Subcutaneous abdominal adipose tissue (tissue), 5 donors: ENCODE measurements at regions not wholly inside any gene's neighbourhood (a gene's known extent, or its start where the extent isn't known, plus 50 kb on each side); places are given as distances from the start of the nearest gene placed in this dataset.
"Not testable (repeated sequence)": the region's sequence is repeated elsewhere in the genome, so short reads cannot be mapped to it uniquely, and the experiment has no call there.

ENCODE experiments used
- H3K27ac ChIP-seq: one replicate; pipeline ENCODE4 v1.7.0; 2013; ENCODE audit warnings: low read depth, mild to moderate bottlenecking, inconsistent platforms, low read length, moderate library complexity
- H3K27me3 ChIP-seq, 5 donors: one replicate each; pipeline ENCODE4 v1.7.0; 2013; ENCODE audit warnings: low read length in 5 of 5, inconsistent platforms in 1 of 5; ENCODE audit not compliant: control insufficient read depth in 5 of 5, insufficient read depth in 4 of 5
- H3K36me3 ChIP-seq, 5 donors: one replicate each; pipeline ENCODE4 v1.7.0; 2013; ENCODE audit warnings: low read length in 5 of 5; ENCODE audit not compliant: control insufficient read depth in 5 of 5, insufficient read depth in 5 of 5
- H3K4me1 ChIP-seq, 5 donors: one replicate each; pipeline ENCODE4 v1.7.0; 2013; ENCODE audit warnings: low read length in 5 of 5, mild to moderate bottlenecking in 3 of 5, moderate library complexity in 1 of 5; ENCODE audit not compliant: control insufficient read depth in 5 of 5, insufficient read depth in 5 of 5
- H3K4me3 ChIP-seq, 5 donors: one replicate each; pipeline ENCODE4 v1.7.0; 2013; ENCODE audit warnings: low read length in 5 of 5, low read depth in 1 of 5
- H3K9ac ChIP-seq, 5 donors: one replicate each; pipeline ENCODE4 v1.7.0; 2013; ENCODE audit warnings: low read length in 5 of 5, mild to moderate bottlenecking in 4 of 5, moderate library complexity in 3 of 5
- H3K9me3 ChIP-seq, 5 donors: one replicate each; pipeline ENCODE4 v1.7.0; 2013; ENCODE audit warnings: low read length in 5 of 5; ENCODE audit not compliant: control insufficient read depth in 5 of 5
- donor health status: healthy.
- donor health status: healthy.
- donor health status: healthy.
- donor health status: healthy.
- donor health status: healthy.

GRCh38 chr1:214095896-214096295 is 108.1 kb downstream of the PROX1 start:
- H3K4me1 ChIP-seq, H3K9ac ChIP-seq, H3K4me3 ChIP-seq, H3K36me3 ChIP-seq, H3K27ac ChIP-seq, H3K9me3 ChIP-seq, H3K27me3 ChIP-seq: not testable (repeated sequence)

- Histone ChIP-seq H3K27me3 (no peaks in the 10 kb centered on the region), H3K4me3 (no peak overlapping the region), H3K36me3 (no peaks in the 10 kb centered on the region)
These were observed 113.5 kb downstream of the PROX1 start for GRCh38 chr1:214101246-214101645.

GRCh38 chr1:214101828-214102227 is 114.1 kb downstream of the PROX1 start:
- Histone ChIP-seq H3K27ac (no peak overlapping the region), H3K4me1 (no peaks in the 10 kb centered on the region), H3K9me3 (peaks cover 0 to 12% (median 8%) of the 10 kb centered on the region in 5 donors), H3K36me3 (no peaks in the 10 kb centered on the region), H3K9ac (no peak overlapping the region), H3K27me3 (no peaks in the 10 kb centered on the region), H3K4me3 (no peak overlapping the region)

More at GRCh38 chr1:214101246-214101645, 113.5 kb downstream of the PROX1 start:
- H3K4me1 ChIP-seq: no peaks in the 10 kb centered on the region
- peaks cover 0 to 12% (median 8%) of the 10 kb centered on the region in 5 donors for H3K9me3 ChIP-seq
- H3K9ac ChIP-seq: no peak overlapping the region
- H3K27ac ChIP-seq: no peak overlapping the region

GRCh38 chr1:214102907-214103306 is 115.1 kb downstream of the PROX1 start:
- no peak overlapping the region for H3K9ac ChIP-seq
- H3K27me3 ChIP-seq: peaks cover 0 to 4% (median 0%) of the 10 kb centered on the region in 5 donors
- H3K9me3 ChIP-seq: peaks cover 0 to 12% (median 8%) of the 10 kb centered on the region in 5 donors
- H3K36me3 ChIP-seq: no peaks in the 10 kb centered on the region
- H3K4me3 ChIP-seq: no peak overlapping the region
- H3K4me1 ChIP-seq: peaks cover 0 to 1% (median 0%) of the 10 kb centered on the region in 5 donors
- no peak overlapping the region for H3K27ac ChIP-seq

GRCh38 chr1:214103778-214104177 is 116.0 kb downstream of the PROX1 start:
- peaks cover 0 to 4% (median 0%) of the 10 kb centered on the region in 5 donors for H3K27me3 ChIP-seq
- peaks cover 0 to 12% (median 8%) of the 10 kb centered on the region in 5 donors for H3K9me3 ChIP-seq
- H3K27ac ChIP-seq: no peak overlapping the region
- H3K4me1 ChIP-seq: peaks cover 0 to 4% (median 0%) of the 10 kb centered on the region in 5 donors
- H3K9ac ChIP-seq: no peak overlapping the region
- H3K36me3 ChIP-seq: no peaks in the 10 kb centered on the region
- H3K4me3 ChIP-seq: no peak overlapping the region

GRCh38 chr1:214106375-214106774 is 118.6 kb downstream of the PROX1 start:
- H3K9me3 ChIP-seq: peaks cover 0 to 12% (median 8%) of the 10 kb centered on the region in 5 donors
- peaks cover 0 to 4% (median 0%) of the 10 kb centered on the region in 5 donors for H3K4me1 ChIP-seq
- H3K36me3 ChIP-seq: no peaks in the 10 kb centered on the region
- peaks cover 0 to 4% (median 0%) of the 10 kb centered on the region in 5 donors for H3K27me3 ChIP-seq
- H3K27ac ChIP-seq: no peak overlapping the region
- H3K9ac ChIP-seq: no peak overlapping the region
- H3K4me3 ChIP-seq: no peak overlapping the region

- Histone ChIP-seq H3K27ac (no peak overlapping the region), H3K27me3 (peaks cover 0 to 4% (median 0%) of the 10 kb centered on the region in 5 donors), H3K36me3 (no peaks in the 10 kb centered on the region), H3K4me1 (peaks cover 0 to 4% (median 0%) of the 10 kb centered on the region in 5 donors), H3K9me3 (peaks cover 0 to 12% (median 8%) of the 10 kb centered on the region in 5 donors), H3K9ac (no peak overlapping the region), H3K4me3 (peak overlapping the region in 4 of 5 donors; percentile 40 to 60 (median 48))
These were observed 119.7 kb downstream of the PROX1 start for GRCh38 chr1:214107322-214108096.

GRCh38 chr1:214108097-214108446 is 120.3 kb downstream of the PROX1 start:
- peaks cover 0 to 4% (median 0%) of the 10 kb centered on the region in 5 donors for H3K27me3 ChIP-seq
- no peak overlapping the region for H3K4me3 ChIP-seq
- H3K9ac ChIP-seq: no peak overlapping the region
- H3K9me3 ChIP-seq: peaks cover 0 to 12% (median 8%) of the 10 kb centered on the region in 5 donors
- H3K4me1 ChIP-seq: peaks cover 0 to 4% (median 0%) of the 10 kb centered on the region in 5 donors
- H3K27ac ChIP-seq: no peak overlapping the region
- H3K36me3 ChIP-seq: no peaks in the 10 kb centered on the region

GRCh38 chr1:214111796-214112195 is 124.0 kb downstream of the PROX1 start:
- Histone ChIP-seq H3K4me3 (no peak overlapping the region), H3K9ac (no peak overlapping the region), H3K36me3 (no peaks in the 10 kb centered on the region), H3K27ac (no peak overlapping the region), H3K27me3 (peaks cover 0 to 4% (median 0%) of the 10 kb centered on the region in 5 donors), H3K4me1 (peaks cover 0 to 4% (median 0%) of the 10 kb centered on the region in 5 donors), H3K9me3 (peaks cover 0 to 9% (median 0%) of the 10 kb centered on the region in 5 donors)

GRCh38 chr1:214116258-214116657 is 128.5 kb downstream of the PROX1 start:
- H3K9me3 ChIP-seq: peaks cover 5 to 25% (median 15%) of the 10 kb centered on the region in 5 donors
- no peak overlapping the region for H3K9ac ChIP-seq
- H3K27me3 ChIP-seq: no peaks in the 10 kb centered on the region
- no peak overlapping the region for H3K27ac ChIP-seq
- H3K4me3 ChIP-seq: no peak overlapping the region
- H3K4me1 ChIP-seq: no peaks in the 10 kb centered on the region
- no peaks in the 10 kb centered on the region for H3K36me3 ChIP-seq
